ENCODE measurements at regions not wholly inside any gene's neighbourhood (a gene's known extent, or its start where the extent isn't known, plus 50 kb on each side); places are given as distances from the start of the nearest gene placed in this dataset.

- no peaks in the 10 kb centered on the region for H3K27me3 ChIP-seq (ENCODE audit: control insufficient read depth, extremely low read depth, insufficient read depth, low read length)
- no peak overlapping the region for H2AFZ ChIP-seq (ENCODE audit: control insufficient read depth, low read length)
- H3K4me3 ChIP-seq (ENCODE audit: control insufficient read depth in 2 of 3, extremely low read depth in 1 of 3, insufficient read depth in 2 of 3, low read depth in 1 of 3, low read length in 3 of 3): no peak overlapping the region
- FAIRE-seq (no peak), DNase-seq (ENCODE audit: low read depth, low spot score) (no peak)
- H3K4me2 ChIP-seq (ENCODE audit: control insufficient read depth, extremely low read depth, insufficient read depth, low read depth, low read length): no peak overlapping the region
- no peak overlapping the region for H3K9ac ChIP-seq (ENCODE audit: control insufficient read depth, extremely low read depth, insufficient read depth, low read length)
- no peaks in the 10 kb centered on the region for H3K4me1 ChIP-seq (ENCODE audit: control insufficient read depth, extremely low read depth, insufficient read depth, low read length)
- H3K9me1 ChIP-seq (ENCODE audit: control insufficient read depth, extremely low read depth, insufficient read depth, low read length): no peaks in the 10 kb centered on the region
- no peaks in the 10 kb centered on the region for H4K20me1 ChIP-seq (ENCODE audit: control insufficient read depth, extremely low read depth, insufficient read depth, low read length)
- no peaks in the 10 kb centered on the region for H3K36me3 ChIP-seq (ENCODE audit: control insufficient read depth in 2 of 2, extremely low read depth in 1 of 2, insufficient read depth in 2 of 2, low read length in 2 of 2)
- H3K79me2 ChIP-seq (ENCODE audit: control insufficient read depth, insufficient read depth, low read length): no peaks in the 10 kb centered on the region
- H3K27ac ChIP-seq (ENCODE audit: control insufficient read depth, insufficient read depth, low read length): no peak overlapping the region
- peaks cover 15% of the 10 kb centered on the region for H3K9me3 ChIP-seq (ENCODE audit: control insufficient read depth, low read depth, low read length)
- TF ChIP-seq EZH2 (IDR thresholded peaks at IDR 0.05; ENCODE audit: low read length): no peak
- no peak for TF ChIP-seq CTCF (optimal IDR thresholded peaks at IDR 0.05 in 1 of 3, IDR thresholded peaks at IDR 0.05 in 1 of 3, conservative IDR thresholded peaks at IDR 0.05 in 1 of 3; ENCODE audit: extremely low read depth in 1 of 3, insufficient read depth in 2 of 3, low read length in 3 of 3)
- dilution Hi-C loops (cut with MboI; ENCODE audit: extremely low pct_ligation_motif_present, low sequenced_read_pairs): no loop called here
These were observed 464.5 kb upstream of the SALL3 start for GRCh38 chr18:78514910-78515670.

- Histone ChIP-seq H3K27ac (ENCODE audit: control insufficient read depth, insufficient read depth, low read length) (no peak overlapping the region), H3K9ac (ENCODE audit: control insufficient read depth, extremely low read depth, insufficient read depth, low read length) (no peak overlapping the region), H3K4me2 (ENCODE audit: control insufficient read depth, extremely low read depth, insufficient read depth, low read depth, low read length) (no peak overlapping the region), H3K9me3 (ENCODE audit: control insufficient read depth, low read depth, low read length) (peaks cover 17% of the 10 kb centered on the region), H3K4me3 (ENCODE audit: control insufficient read depth in 2 of 3, extremely low read depth in 1 of 3, insufficient read depth in 2 of 3, low read depth in 1 of 3, low read length in 3 of 3) (no peak overlapping the region), H3K9me1 (ENCODE audit: control insufficient read depth, extremely low read depth, insufficient read depth, low read length) (no peaks in the 10 kb centered on the region), H4K20me1 (ENCODE audit: control insufficient read depth, extremely low read depth, insufficient read depth, low read length) (no peaks in the 10 kb centered on the region), H2AFZ (ENCODE audit: control insufficient read depth, low read length) (no peak overlapping the region), H3K79me2 (ENCODE audit: control insufficient read depth, insufficient read depth, low read length) (no peaks in the 10 kb centered on the region), H3K36me3 (ENCODE audit: control insufficient read depth in 2 of 2, extremely low read depth in 1 of 2, insufficient read depth in 2 of 2, low read length in 2 of 2) (no peaks in the 10 kb centered on the region), H3K27me3 (ENCODE audit: control insufficient read depth, extremely low read depth, insufficient read depth, low read length) (no peaks in the 10 kb centered on the region), H3K4me1 (ENCODE audit: control insufficient read depth, extremely low read depth, insufficient read depth, low read length) (no peaks in the 10 kb centered on the region)
- dilution Hi-C loops (cut with MboI; ENCODE audit: extremely low pct_ligation_motif_present, low sequenced_read_pairs): no loop called here
- TF ChIP-seq EZH2 (IDR thresholded peaks at IDR 0.05; ENCODE audit: low read length) (no peak), CTCF (optimal IDR thresholded peaks at IDR 0.05 in 1 of 3, IDR thresholded peaks at IDR 0.05 in 1 of 3, conservative IDR thresholded peaks at IDR 0.05 in 1 of 3; ENCODE audit: extremely low read depth in 1 of 3, insufficient read depth in 2 of 3, low read length in 3 of 3) (no peak)
- DNase-seq (ENCODE audit: low read depth, low spot score) (no peak), FAIRE-seq (no peak)
These were observed 462.3 kb upstream of the SALL3 start for GRCh38 chr18:78517328-78517727.

Data from keratinocyte (primary cell).